ENCODE measurements at regions not wholly inside any gene's neighbourhood (a gene's known extent, or its start where the extent isn't known, plus 50 kb on each side); places are given as distances from the start of the nearest gene placed in this dataset.

DNA sequence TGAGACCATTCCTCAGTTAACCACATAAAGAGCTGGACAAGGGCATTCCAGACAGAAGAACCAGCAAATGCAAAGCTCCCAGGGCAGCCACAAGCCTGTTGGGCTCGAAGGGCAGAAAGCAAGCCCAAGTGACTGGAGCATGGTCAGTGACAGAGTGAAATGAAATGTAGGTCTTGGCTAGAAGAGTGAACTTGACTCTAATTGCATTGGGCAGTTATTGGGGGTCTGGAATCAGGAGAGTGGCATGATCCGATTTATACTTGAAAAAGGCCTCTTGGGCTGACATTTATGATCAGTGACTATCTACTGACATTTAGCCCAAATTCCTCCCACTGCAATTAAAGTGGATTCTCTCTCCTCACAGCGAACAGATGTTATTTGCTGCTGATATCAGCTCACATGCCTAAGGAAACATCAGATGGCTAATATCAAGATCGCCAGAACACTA, 152.5 kb upstream of the KLF7 start:
- Histone ChIP-seq H3K4me1 (no peaks in the 10 kb centered on the region), H3K4me3 (replicated peaks in 1 of 3) (no peak overlapping the region), H3K27ac (no peak overlapping the region), H3K36me3 (no peaks in the 10 kb centered on the region), H3K27me3 (no peaks in the 10 kb centered on the region), H3K9me3 (no peaks in the 10 kb centered on the region)
- intact Hi-C loops (cut with DNase I), result no loop called here
- TF ChIP-seq, protein P1, sequence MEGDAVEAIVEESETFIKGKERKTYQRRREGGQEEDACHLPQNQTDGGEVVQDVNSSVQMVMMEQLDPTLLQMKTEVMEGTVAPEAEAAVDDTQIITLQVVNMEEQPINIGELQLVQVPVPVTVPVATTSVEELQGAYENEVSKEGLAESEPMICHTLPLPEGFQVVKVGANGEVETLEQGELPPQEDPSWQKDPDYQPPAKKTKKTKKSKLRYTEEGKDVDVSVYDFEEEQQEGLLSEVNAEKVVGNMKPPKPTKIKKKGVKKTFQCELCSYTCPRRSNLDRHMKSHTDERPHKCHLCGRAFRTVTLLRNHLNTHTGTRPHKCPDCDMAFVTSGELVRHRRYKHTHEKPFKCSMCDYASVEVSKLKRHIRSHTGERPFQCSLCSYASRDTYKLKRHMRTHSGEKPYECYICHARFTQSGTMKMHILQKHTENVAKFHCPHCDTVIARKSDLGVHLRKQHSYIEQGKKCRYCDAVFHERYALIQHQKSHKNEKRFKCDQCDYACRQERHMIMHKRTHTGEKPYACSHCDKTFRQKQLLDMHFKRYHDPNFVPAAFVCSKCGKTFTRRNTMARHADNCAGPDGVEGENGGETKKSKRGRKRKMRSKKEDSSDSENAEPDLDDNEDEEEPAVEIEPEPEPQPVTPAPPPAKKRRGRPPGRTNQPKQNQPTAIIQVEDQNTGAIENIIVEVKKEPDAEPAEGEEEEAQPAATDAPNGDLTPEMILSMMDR (IDR thresholded peaks at IDR 0.05), result no peak
- no peak for TF ChIP-seq POLR2A (IDR thresholded peaks at IDR 0.05)
- DNase-seq, result no peak
- WGBS, 2 donors, result 91 to 93% methylated on average over 4 of the region's 4 CpGs

DNA sequence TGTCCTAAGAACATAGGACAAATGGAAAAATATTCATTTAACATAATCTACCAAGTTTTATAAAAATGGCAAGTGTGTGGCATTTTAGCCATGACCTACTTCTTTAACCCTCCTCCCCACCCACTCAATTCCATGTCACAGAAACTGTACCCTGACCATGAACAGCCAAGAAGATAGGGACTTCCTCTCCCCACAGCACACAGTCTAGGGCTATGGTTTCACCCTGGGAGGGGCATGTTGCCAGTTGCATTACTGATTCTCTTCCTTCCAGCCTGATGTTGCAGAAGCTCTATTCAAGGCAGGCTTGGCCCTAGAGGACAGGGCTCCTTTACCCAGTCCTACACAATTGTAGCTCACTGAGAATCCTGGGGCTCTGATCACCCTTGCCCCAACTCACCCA, 153.6 kb upstream of the KLF7 start:
- no peak for DNase-seq
- H3K4me3 ChIP-seq (replicated peaks in 1 of 3), result no peak overlapping the region

DNA sequence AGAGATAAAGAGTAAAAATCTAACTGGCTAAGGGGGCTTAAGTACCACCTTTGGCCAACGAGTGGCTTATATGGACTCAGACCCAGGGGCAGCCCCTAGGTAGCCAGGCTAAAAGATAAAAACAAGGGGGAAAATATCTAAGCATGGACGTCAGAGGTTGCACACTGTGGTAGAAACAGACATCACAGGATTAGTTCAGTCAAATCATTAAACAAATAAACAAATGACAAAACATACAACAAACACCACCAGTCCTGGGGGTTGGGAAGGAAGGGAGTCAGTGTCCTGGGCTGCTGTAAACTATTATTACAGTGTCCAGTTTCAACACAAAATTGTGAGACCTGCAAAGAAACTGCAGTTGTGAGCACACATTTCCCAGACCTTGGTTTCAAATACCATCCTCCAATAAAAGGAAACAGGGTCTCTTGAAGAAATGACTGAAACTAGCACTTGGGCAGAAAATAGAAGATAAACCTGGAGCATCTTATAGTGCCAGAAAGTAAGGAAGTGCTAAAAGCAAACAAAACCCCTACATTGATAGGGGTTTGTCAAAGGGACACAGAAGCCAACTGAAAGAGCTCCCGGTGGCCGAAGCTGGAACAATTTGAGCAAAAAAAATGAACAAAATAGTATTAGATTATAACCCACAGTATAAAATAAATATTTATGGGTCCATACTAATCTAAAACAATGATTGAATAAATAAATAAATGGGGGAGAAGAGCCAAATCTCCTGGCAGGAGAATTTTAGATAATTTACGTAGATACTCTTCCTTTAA, 154.8 kb upstream of the KLF7 start:
- H3K4me3 ChIP-seq (replicated peaks in 1 of 3), result no peak overlapping the region
- no peak overlapping the region for H3K27ac ChIP-seq
- no peaks in the 10 kb centered on the region for H3K9me3 ChIP-seq
- H3K36me3 ChIP-seq, result no peaks in the 10 kb centered on the region
- H3K4me1 ChIP-seq, result no peaks in the 10 kb centered on the region
- intact Hi-C loops (cut with DNase I), result no loop called here
- no peak for TF ChIP-seq POLR2A (IDR thresholded peaks at IDR 0.05)
- TF ChIP-seq, protein P1 (IDR thresholded peaks at IDR 0.05), result no peak
- WGBS, 2 donors, result 70 to 74% methylated on average over 5 of the region's 5 CpGs
- no peak for DNase-seq
- H3K27me3 ChIP-seq, result no peaks in the 10 kb centered on the region

More for the DNA sequence above, 153.6 kb upstream of the KLF7 start:
- Histone ChIP-seq H3K4me1 (no peaks in the 10 kb centered on the region), H3K36me3 (no peaks in the 10 kb centered on the region), H3K9me3 (no peaks in the 10 kb centered on the region), H3K27me3 (no peaks in the 10 kb centered on the region), H3K27ac (no peak overlapping the region)
- TF ChIP-seq POLR2A (IDR thresholded peaks at IDR 0.05), result no peak
- TF ChIP-seq, protein P1 (IDR thresholded peaks at IDR 0.05), result no peak
- intact Hi-C loops (cut with DNase I), result no loop called here

DNA sequence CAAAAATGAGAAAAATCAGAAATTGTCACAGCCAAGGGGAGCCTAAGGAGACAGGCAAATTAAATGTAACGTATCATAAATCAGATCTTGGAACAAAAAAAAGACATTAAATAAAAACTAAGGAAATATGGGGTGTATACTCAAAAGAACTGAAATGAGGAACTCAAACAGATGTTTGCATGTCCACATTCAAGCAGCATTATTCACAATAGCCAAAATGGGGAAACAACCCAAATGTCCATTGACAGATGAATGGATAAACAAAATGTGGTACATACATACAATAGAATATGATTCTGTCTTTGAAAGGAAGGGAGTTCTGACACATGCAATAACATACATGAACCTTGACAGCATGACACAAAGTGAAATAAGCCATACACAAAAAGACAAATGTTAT, 155.8 kb upstream of the KLF7 start:
- Histone ChIP-seq H3K27ac (no peak overlapping the region), H3K9me3 (no peaks in the 10 kb centered on the region), H3K4me3 (replicated peaks in 1 of 3) (no peak overlapping the region), H3K4me1 (no peaks in the 10 kb centered on the region), H3K36me3 (no peaks in the 10 kb centered on the region), H3K27me3 (no peaks in the 10 kb centered on the region)
- TF ChIP-seq, protein P1 (IDR thresholded peaks at IDR 0.05), result no peak
- no peak for TF ChIP-seq POLR2A (IDR thresholded peaks at IDR 0.05)
- intact Hi-C loops (cut with DNase I), result no loop called here
- 88 to 94% methylated on average over 1 of the region's 1 CpG for WGBS, 2 donors
- no peak for DNase-seq

DNA sequence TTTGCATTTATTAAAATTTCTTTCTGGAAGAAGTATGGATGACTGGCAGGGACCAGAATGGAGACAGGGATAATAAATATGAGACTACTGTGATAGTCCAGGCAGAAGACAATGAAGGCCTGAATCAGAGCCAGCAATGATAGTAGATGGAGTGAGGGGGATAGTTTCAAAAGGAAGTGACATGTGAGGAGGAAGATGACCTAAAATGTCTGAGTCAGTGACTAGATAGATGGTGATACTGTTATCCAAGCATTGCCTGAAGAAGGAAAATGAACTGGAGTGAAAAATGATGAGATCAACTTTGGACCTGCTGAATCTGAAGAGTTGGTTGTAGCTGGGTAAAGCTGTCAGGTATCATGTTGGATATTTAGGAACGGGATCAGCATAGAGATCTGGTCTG, 158.3 kb upstream of the KLF7 start:
- Histone ChIP-seq H3K27me3 (no peaks in the 10 kb centered on the region), H3K9me3 (no peaks in the 10 kb centered on the region), H3K4me1 (no peaks in the 10 kb centered on the region), H3K27ac (no peak overlapping the region), H3K4me3 (replicated peaks in 1 of 3) (no peak overlapping the region), H3K36me3 (no peaks in the 10 kb centered on the region)
- TF ChIP-seq POLR2A (IDR thresholded peaks at IDR 0.05), result no peak
- TF ChIP-seq, protein P1 (IDR thresholded peaks at IDR 0.05), result no peak
- WGBS, 2 donors, result 89 to 90% methylated on average over 1 of the region's 1 CpG
- intact Hi-C loops (cut with DNase I), result no loop called here
- DNase-seq, result no peak

Data from thyroid gland (tissue), 4 donors.